Sigmoid colon (tissue), 6 donors: ENCODE measurements at regions not wholly inside any gene's neighbourhood (a gene's known extent, or its start where the extent isn't known, plus 50 kb on each side); places are given as distances from the start of the nearest gene placed in this dataset.
"Not testable (repeated sequence)": the region's sequence is repeated elsewhere in the genome, so short reads cannot be mapped to it uniquely, and the experiment has no call there.

Experiments used
- DNase-seq: peaks from one replicate; pipeline ENCODE4 v3.0.0-alpha.2; 2019
- H3K27ac ChIP-seq, 4 donors: fragments of 200-600 bp; sonication (generic); one replicate each; pipeline ENCODE4 v1.5.1; 2016 to 2019; ENCODE audit warnings: mild to moderate bottlenecking in 1 of 4
- H3K27me3 ChIP-seq, 3 donors: fragments of 200-600 bp; sonication (generic); one replicate each; pipeline ENCODE4 v1.5.1; 2019; ENCODE audit warnings: mild to moderate bottlenecking in 1 of 3
- H3K36me3 ChIP-seq, 4 donors: fragments of 200-600 bp; sonication (generic); one replicate each; pipeline ENCODE4 v1.5.1; 2016 to 2019
- H3K4me1 ChIP-seq, 4 donors: fragments of 200-600 bp; sonication (generic); one replicate each; pipeline ENCODE4 v1.5.1; 2017 to 2019
- H3K4me3 ChIP-seq, 4 donors: fragments of 200-600 bp; sonication (generic); one replicate each; pipeline ENCODE4 v1.5.1; 2017 to 2019; ENCODE audit warnings: mild to moderate bottlenecking in 2 of 4, moderate library complexity in 1 of 4
- H3K9me3 ChIP-seq, 4 donors: fragments of 200-600 bp in 3 of 4; sonication (generic) in 3 of 4; one replicate each; pipeline versions ENCODE4 v1.5.1 to v1.6.1; 2013 to 2019
- CTCF ChIP-seq, 4 experiments: fragments of 450-650 bp in 3 of 4; fragments of 200-600 bp in 1 of 4; IDR thresholded peaks; one replicate each; pipeline ENCODE4 v1.5.1; 2016 to 2019; ENCODE audit warnings: antibody characterized with exemption in 4 of 4, mild to moderate bottlenecking in 3 of 4, moderate library complexity in 2 of 4
- EP300 ChIP-seq, 4 donors: sonication (generic); formaldehyde crosslinking; IDR thresholded peaks; one replicate each; pipeline ENCODE4 v1.6.1; 2017; ENCODE audit warnings: antibody characterized with exemption in 4 of 4
- POLR2A ChIP-seq, 2 donors: fragments of 450-650 bp; IDR thresholded peaks; one replicate each; pipeline ENCODE4 v1.6.1; 2016; ENCODE audit warnings: antibody characterized with exemption in 2 of 2, mild to moderate bottlenecking in 2 of 2, moderate library complexity in 2 of 2
- POLR2AphosphoS5 ChIP-seq, 4 donors: sonication (generic); formaldehyde crosslinking; IDR thresholded peaks; one replicate each; pipeline ENCODE4 v1.6.1; 2017; ENCODE audit warnings: antibody characterized with exemption in 4 of 4
- WGBS, 2 donors: extraction: QIAGEN DNeasy Blood & Tissue Kit; methylation state at CpG; one replicate each; pipeline ENCODE4 v1.1.7; 2013; 5-methylcytosine and 5-hydroxymethylcytosine counted together
- intact Hi-C: fragments of 100-400 bp; cut with DNase I; formaldehyde crosslinking; loops from one replicate; pipeline ENCODE4 v1.15.1; 2023
- donor health status: healthy with polysubstance abuse.
- donor health status: healthy.

- H3K9me3 ChIP-seq = peaks cover 0 to 23% (median 7%) of the 10 kb centered on the region in 4 donors
- H3K36me3 ChIP-seq, H3K27me3 ChIP-seq, H3K4me3 ChIP-seq, H3K4me1 ChIP-seq, intact Hi-C loops, H3K27ac ChIP-seq: not testable (repeated sequence)
- peak; percentile 14 for DNase-seq
- 75 to 79% methylated on average over 5 of the region's 5 CpGs for WGBS, 2 donors
Measured at GRCh38 chr11:54797906-54798305, 91.3 kb downstream of the OR4A5 start.

- H3K4me3 ChIP-seq = no peak overlapping the region
- DNase-seq = peak; percentile 51
- no peaks in the 10 kb centered on the region for H3K27me3 ChIP-seq
- no peaks in the 10 kb centered on the region for H3K36me3 ChIP-seq
- intact Hi-C loops = no loop called here
- no peak overlapping the region for H3K27ac ChIP-seq
- TF ChIP-seq POLR2AphosphoS5 (IDR thresholded peaks at IDR 0.05) (no peak), CTCF (IDR thresholded peaks at IDR 0.05) (no peak), POLR2A (IDR thresholded peaks at IDR 0.05) (no peak), EP300 (IDR thresholded peaks at IDR 0.05) (no peak)
- H3K9me3 ChIP-seq = peaks cover 0 to 22% (median 16%) of the 10 kb centered on the region in 4 donors
- no peaks in the 10 kb centered on the region for H3K4me1 ChIP-seq
- 49 to 51% methylated on average over 3 of the region's 3 CpGs for WGBS, 2 donors
Measured at GRCh38 chr11:54832676-54833075, 126.0 kb downstream of the OR4A5 start.

- H3K4me3 ChIP-seq, H3K36me3 ChIP-seq, H3K4me1 ChIP-seq, H3K27ac ChIP-seq, intact Hi-C loops, DNase-seq, H3K27me3 ChIP-seq: not testable (repeated sequence)
- H3K9me3 ChIP-seq = peaks cover 0 to 19% (median 12%) of the 10 kb centered on the region in 4 donors
- 67 to 80% methylated on average over 3 of the region's 3 CpGs for WGBS, 2 donors
Measured at GRCh38 chr11:54855047-54855446, 148.4 kb downstream of the OR4A5 start.
